ENCODE measurements at regions not wholly inside any gene's neighbourhood (a gene's known extent, or its start where the extent isn't known, plus 50 kb on each side); places are given as distances from the start of the nearest gene placed in this dataset.

DNA sequence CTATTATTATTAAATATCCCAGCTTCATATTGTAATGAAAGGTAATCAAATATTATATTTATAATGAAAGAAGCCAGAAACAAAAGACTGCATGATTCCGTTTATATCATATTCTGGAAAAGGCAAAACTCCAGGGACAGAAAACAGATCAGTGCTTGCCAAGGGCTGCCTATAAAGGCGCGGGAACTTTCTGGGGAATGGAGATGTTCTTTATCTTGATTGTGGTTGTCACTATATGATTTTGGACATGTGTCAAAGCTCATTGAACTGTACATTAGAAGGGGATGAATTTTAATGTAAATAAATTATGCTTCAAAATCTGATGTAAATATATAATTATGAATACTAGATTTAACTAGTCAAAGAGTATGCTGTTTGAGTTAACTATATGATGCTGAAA, 115.4 kb upstream of the KRAS start:
- no peak for TF ChIP-seq CTCF (conservative IDR thresholded peaks at IDR 0.05; ENCODE audit: low read length)
- TF ChIP-seq EZH2phosphoT487 (IDR thresholded peaks at IDR 0.05; ENCODE audit: borderline replicate concordance): no peak
